A549 (cell line): ENCODE measurements at regions not wholly inside any gene's neighbourhood (a gene's known extent, or its start where the extent isn't known, plus 50 kb on each side); places are given as distances from the start of the nearest gene placed in this dataset.

Experiments
- BHLHE40 ChIP-seq: IDR thresholded peaks from 2 replicates; pipeline ENCODE4 v1.6.1; 2012; ENCODE audit warnings: low read depth, low read length, inconsistent platforms
- CEBPB ChIP-seq, 2 experiments: fragments of >200 bp in 1 of 2; sonication (Bioruptor Twin) in 1 of 2; formaldehyde crosslinking in 1 of 2; IDR thresholded peaks; 2 replicates each; pipeline ENCODE4 v1.6.1; 2012 to 2016
- MYC ChIP-seq: IDR thresholded peaks from 2 replicates; pipeline ENCODE4 v1.6.1; 2012; ENCODE audit warnings: mild to moderate bottlenecking, inconsistent platforms, low read length, improper control_type of control experiment, borderline replicate concordance
- NR3C1 ChIP-seq: fragments of >200 bp; sonication (Bioruptor Twin); formaldehyde crosslinking; IDR thresholded peaks from 3 replicates; pipeline ENCODE4 v1.6.1; 2017
- POLR2A ChIP-seq: IDR thresholded peaks from 2 replicates; pipeline ENCODE4 v1.6.1; 2012; ENCODE audit warnings: mild to moderate bottlenecking, low read length
- RAD21 ChIP-seq, 2 experiments: fragments of >200 bp in 1 of 2; sonication (Bioruptor Twin) in 1 of 2; formaldehyde crosslinking in 1 of 2; IDR thresholded peaks in 1 of 2; conservative IDR thresholded peaks in 1 of 2; 2 replicates in 1 of 2; 3 replicates in 1 of 2; pipeline ENCODE4 v1.6.1; 2012 to 2018; ENCODE audit warnings: inconsistent platforms in 1 of 2
- REST ChIP-seq: fragments of 200-600 bp; sonication (generic); IDR thresholded peaks from 2 replicates; pipeline ENCODE4 v1.6.1; 2016; ENCODE audit warnings: antibody characterized with exemption, mild to moderate bottlenecking, moderate library complexity
- RFX5 ChIP-seq: fragments of 450-650 bp; IDR thresholded peaks from 2 replicates; pipeline ENCODE4 v1.7.1; 2014; ENCODE audit warnings: antibody characterized with exemption, mild to moderate bottlenecking, moderate library complexity
- SREBF2 ChIP-seq: fragments of 450-650 bp; IDR thresholded peaks from 2 replicates; pipeline ENCODE4 v1.6.1; 2014; ENCODE audit warnings: mild to moderate bottlenecking, moderate library complexity
- TF ChIP-seq, protein P1 (sequence below): fragments of >200 bp; sonication (Bioruptor Twin); formaldehyde crosslinking; IDR thresholded peaks from 3 replicates; pipeline ENCODE4 v1.5.1; 2016
- TF ChIP-seq, protein P2 (sequence below): fragments of 150-350 bp; IDR thresholded peaks from 2 replicates; pipeline ENCODE4 v1.6.1; 2014; ENCODE audit warnings: low read depth, mild to moderate bottlenecking, low read length
- TF ChIP-seq, protein P3 (sequence below): IDR thresholded peaks from 2 replicates; pipeline ENCODE4 v1.6.1; 2012
- TF ChIP-seq, protein P4 (sequence below): IDR thresholded peaks from 2 replicates; pipeline ENCODE4 v1.6.1; 2012

DNA sequence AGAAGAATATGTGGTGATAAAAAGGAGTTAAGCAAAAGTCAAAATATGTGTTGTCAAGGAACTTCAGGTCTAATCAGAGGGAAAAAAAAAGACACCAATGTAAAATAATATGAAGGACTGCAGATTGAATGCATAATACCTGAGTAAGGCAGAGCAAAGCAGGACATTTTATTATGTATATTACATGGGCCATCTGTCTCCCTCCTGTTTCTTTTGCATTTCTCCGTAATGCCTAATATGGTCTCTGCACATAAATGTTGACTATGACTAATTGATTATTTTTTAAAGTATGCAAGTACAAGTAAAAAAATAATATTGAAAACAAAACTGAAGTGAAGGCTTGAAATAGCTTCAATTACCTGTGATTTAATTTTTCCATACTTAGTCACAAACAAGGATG, 384.7 kb upstream of the MAN1A1 start:
- TF ChIP-seq, protein P1, sequence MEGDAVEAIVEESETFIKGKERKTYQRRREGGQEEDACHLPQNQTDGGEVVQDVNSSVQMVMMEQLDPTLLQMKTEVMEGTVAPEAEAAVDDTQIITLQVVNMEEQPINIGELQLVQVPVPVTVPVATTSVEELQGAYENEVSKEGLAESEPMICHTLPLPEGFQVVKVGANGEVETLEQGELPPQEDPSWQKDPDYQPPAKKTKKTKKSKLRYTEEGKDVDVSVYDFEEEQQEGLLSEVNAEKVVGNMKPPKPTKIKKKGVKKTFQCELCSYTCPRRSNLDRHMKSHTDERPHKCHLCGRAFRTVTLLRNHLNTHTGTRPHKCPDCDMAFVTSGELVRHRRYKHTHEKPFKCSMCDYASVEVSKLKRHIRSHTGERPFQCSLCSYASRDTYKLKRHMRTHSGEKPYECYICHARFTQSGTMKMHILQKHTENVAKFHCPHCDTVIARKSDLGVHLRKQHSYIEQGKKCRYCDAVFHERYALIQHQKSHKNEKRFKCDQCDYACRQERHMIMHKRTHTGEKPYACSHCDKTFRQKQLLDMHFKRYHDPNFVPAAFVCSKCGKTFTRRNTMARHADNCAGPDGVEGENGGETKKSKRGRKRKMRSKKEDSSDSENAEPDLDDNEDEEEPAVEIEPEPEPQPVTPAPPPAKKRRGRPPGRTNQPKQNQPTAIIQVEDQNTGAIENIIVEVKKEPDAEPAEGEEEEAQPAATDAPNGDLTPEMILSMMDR = no peak
- TF ChIP-seq, protein P2, sequence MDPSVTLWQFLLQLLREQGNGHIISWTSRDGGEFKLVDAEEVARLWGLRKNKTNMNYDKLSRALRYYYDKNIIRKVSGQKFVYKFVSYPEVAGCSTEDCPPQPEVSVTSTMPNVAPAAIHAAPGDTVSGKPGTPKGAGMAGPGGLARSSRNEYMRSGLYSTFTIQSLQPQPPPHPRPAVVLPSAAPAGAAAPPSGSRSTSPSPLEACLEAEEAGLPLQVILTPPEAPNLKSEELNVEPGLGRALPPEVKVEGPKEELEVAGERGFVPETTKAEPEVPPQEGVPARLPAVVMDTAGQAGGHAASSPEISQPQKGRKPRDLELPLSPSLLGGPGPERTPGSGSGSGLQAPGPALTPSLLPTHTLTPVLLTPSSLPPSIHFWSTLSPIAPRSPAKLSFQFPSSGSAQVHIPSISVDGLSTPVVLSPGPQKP = no peak
- TF ChIP-seq RFX5 (no peak), MYC (no peak), NR3C1 (no peak), RAD21 (conservative IDR thresholded peaks at IDR 0.05 in 1 of 2, IDR thresholded peaks at IDR 0.05 in 1 of 2) (no peak), CEBPB (IDR thresholded peaks at IDR 0.05) (no peak), SREBF2 (no peak), REST (no peak), POLR2A (no peak), BHLHE40 (no peak)
- TF ChIP-seq, protein P3, sequence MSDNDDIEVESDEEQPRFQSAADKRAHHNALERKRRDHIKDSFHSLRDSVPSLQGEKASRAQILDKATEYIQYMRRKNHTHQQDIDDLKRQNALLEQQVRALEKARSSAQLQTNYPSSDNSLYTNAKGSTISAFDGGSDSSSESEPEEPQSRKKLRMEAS = no peak
- TF ChIP-seq, protein P4, sequence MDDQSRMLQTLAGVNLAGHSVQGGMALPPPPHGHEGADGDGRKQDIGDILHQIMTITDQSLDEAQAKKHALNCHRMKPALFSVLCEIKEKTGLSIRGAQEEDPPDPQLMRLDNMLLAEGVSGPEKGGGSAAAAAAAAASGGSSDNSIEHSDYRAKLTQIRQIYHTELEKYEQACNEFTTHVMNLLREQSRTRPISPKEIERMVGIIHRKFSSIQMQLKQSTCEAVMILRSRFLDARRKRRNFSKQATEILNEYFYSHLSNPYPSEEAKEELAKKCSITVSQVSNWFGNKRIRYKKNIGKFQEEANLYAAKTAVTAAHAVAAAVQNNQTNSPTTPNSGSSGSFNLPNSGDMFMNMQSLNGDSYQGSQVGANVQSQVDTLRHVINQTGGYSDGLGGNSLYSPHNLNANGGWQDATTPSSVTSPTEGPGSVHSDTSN = no peak
